ENCODE measurements at regions not wholly inside any gene's neighbourhood (a gene's known extent, or its start where the extent isn't known, plus 50 kb on each side); places are given as distances from the start of the nearest gene placed in this dataset. TPM values are rescaled to one million over a fixed set of nuclear protein-coding genes. Genes with fewer than 3 reads are reported as not detected.

- Mint-ChIP-seq H3K27ac (ENCODE audit: unreplicated experiment) (no peak overlapping the region), H3K36me3 (ENCODE audit: low read depth) (peaks cover 20% of the 10 kb centered on the region), H3K4me1 (peaks cover 28% of the 10 kb centered on the region), H3K4me3 (no peak overlapping the region), H3K27me3 (ENCODE audit: low read depth) (no peaks in the 10 kb centered on the region), H3K9me3 (peaks cover 7% of the 10 kb centered on the region)
- TF ChIP-seq, protein P1, sequence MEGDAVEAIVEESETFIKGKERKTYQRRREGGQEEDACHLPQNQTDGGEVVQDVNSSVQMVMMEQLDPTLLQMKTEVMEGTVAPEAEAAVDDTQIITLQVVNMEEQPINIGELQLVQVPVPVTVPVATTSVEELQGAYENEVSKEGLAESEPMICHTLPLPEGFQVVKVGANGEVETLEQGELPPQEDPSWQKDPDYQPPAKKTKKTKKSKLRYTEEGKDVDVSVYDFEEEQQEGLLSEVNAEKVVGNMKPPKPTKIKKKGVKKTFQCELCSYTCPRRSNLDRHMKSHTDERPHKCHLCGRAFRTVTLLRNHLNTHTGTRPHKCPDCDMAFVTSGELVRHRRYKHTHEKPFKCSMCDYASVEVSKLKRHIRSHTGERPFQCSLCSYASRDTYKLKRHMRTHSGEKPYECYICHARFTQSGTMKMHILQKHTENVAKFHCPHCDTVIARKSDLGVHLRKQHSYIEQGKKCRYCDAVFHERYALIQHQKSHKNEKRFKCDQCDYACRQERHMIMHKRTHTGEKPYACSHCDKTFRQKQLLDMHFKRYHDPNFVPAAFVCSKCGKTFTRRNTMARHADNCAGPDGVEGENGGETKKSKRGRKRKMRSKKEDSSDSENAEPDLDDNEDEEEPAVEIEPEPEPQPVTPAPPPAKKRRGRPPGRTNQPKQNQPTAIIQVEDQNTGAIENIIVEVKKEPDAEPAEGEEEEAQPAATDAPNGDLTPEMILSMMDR (conservative IDR thresholded peaks at IDR 0.05): no peak
- no peak for DNase-seq (ENCODE audit: low read depth, low spot score)
Observed at GRCh38 chr1:201774224-201774982, 54.6 kb upstream of the IPO9 start.

DNA sequence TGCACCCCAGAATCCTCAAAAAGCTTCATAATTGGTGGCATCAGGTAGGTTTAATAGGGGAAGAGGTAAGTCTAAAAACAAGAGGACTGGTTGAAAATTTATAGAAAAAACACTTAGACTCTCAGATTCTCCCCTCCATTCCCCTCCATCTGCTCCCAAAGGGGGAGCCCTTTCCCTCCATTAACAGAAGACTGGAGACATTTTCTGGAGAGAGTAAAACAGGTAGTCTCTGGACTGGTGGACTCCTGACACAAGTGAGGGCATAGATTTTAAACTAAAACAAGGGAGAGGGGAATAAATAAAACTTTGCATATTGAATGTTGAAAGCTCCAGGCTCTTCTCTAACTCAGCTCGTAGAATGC, 54.0 kb upstream of the IPO9 start:
- H3K27ac Mint-ChIP-seq (ENCODE audit: unreplicated experiment): no peak overlapping the region
- no peak for DNase-seq (ENCODE audit: low read depth, low spot score)
- no peaks in the 10 kb centered on the region for H3K27me3 Mint-ChIP-seq (ENCODE audit: low read depth)
- peaks cover 7% of the 10 kb centered on the region for H3K9me3 Mint-ChIP-seq
- TF ChIP-seq, protein P1 (conservative IDR thresholded peaks at IDR 0.05): no peak
- H3K4me1 Mint-ChIP-seq: peaks cover 27% of the 10 kb centered on the region
- peaks cover 20% of the 10 kb centered on the region for H3K36me3 Mint-ChIP-seq (ENCODE audit: low read depth)
- no peak overlapping the region for H3K4me3 Mint-ChIP-seq

DNA sequence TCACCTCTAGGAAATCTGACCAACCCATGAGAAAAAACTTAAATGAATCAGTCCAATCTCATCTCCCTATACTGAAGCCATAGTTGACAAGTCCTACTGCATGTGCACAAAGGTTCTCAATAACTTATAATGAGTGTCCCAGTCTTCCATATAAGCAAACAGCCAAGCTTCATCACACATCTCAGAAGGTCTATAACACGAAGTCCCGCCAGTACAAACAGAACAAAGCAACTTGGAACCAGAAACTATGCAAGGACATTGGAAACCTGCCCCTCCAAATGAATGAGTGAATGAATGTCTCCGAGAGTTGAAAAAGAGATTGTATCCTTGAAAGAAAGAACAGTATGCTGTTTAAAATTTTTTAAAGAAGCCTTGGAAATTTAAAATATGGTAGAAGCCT, 53.6 kb upstream of the IPO9 start:
- TF ChIP-seq, protein P1 (conservative IDR thresholded peaks at IDR 0.05): no peak
- DNase-seq (ENCODE audit: low read depth, low spot score): no peak
- peaks cover 23% of the 10 kb centered on the region for H3K4me1 Mint-ChIP-seq
- no peak overlapping the region for H3K27ac Mint-ChIP-seq (ENCODE audit: unreplicated experiment)
- peaks cover 16% of the 10 kb centered on the region for H3K36me3 Mint-ChIP-seq (ENCODE audit: low read depth)
- peaks cover 7% of the 10 kb centered on the region for H3K9me3 Mint-ChIP-seq
- H3K4me3 Mint-ChIP-seq: no peak overlapping the region
- no peaks in the 10 kb centered on the region for H3K27me3 Mint-ChIP-seq (ENCODE audit: low read depth)

DNA sequence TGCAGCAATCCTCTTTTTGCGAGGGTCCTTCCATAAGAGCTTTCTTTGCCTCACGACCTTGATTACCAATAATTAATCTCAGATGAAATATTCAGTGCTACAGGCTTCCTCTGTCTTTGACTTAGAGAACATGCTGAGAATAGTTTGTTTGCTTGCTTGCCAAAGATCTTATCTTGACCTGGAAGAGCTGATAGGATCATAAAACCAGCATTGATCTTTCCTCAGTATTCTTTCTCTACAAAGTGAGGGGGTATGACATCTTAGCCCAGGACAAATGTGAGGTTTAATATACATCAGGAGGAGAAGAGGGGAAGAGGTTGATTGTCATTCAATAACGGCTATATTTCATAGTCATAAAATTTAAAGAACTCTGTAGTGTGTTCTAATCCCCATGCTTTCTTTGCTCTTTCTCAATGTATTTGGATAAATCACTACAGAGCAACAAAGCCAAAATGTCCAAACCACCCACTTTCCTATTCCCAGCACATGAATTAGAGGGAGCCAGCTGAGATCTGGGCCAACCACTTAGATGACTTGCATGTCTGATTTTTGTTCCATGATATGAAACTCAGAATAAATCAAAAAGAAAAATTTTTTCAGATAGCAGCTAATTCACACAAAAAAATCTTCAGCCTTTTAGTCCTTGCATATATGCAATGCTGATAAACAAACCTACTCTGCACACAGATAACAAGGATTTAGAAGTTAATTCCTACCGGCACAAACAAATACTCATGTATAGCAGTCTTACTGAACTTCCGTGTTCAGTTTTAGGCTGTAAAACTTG, 50.5 kb upstream of the IPO9 start:
- no peaks in the 10 kb centered on the region for H3K27me3 Mint-ChIP-seq (ENCODE audit: low read depth)
- H3K36me3 Mint-ChIP-seq (ENCODE audit: low read depth): peaks cover 26% of the 10 kb centered on the region
- H3K4me3 Mint-ChIP-seq: no peak overlapping the region
- no peak for DNase-seq (ENCODE audit: low read depth, low spot score)
- TF ChIP-seq, protein P1 (conservative IDR thresholded peaks at IDR 0.05): no peak
- H3K27ac Mint-ChIP-seq (ENCODE audit: unreplicated experiment): no peak overlapping the region
- no peaks in the 10 kb centered on the region for H3K9me3 Mint-ChIP-seq
- H3K4me1 Mint-ChIP-seq: peaks cover 12% of the 10 kb centered on the region

Small RNAs in the stretch of these regions (microRNA-seq; reads per million reads assigned to microRNA genes)
- not detected for gene MIR5191
